ENCODE measurements at regions not wholly inside any gene's neighbourhood (a gene's known extent, or its start where the extent isn't known, plus 50 kb on each side); places are given as distances from the start of the nearest gene placed in this dataset.

- ATAC-seq (ENCODE audit: low read depth) = no peak
Measured at GRCh38 chr2:221216636-221217035, 355.5 kb downstream of the EPHA4 start.

GRCh38 chr2:221225752-221226151, 346.4 kb downstream of the EPHA4 start:
- no peak overlapping the region for H3K27ac Mint-ChIP-seq
- H3K4me1 Mint-ChIP-seq = no peaks in the 10 kb centered on the region
- no peaks in the 10 kb centered on the region for H3K27me3 Mint-ChIP-seq
- H3K4me3 Mint-ChIP-seq = no peak overlapping the region
- DNase-seq = no peak
- POLR2A ChIA-PET = no interaction called here
- ATAC-seq (ENCODE audit: low read depth) = no peak
- H3K36me3 Mint-ChIP-seq = no peaks in the 10 kb centered on the region
- no peaks in the 10 kb centered on the region for H3K9me3 Mint-ChIP-seq

More at GRCh38 chr2:221216636-221217035, 355.5 kb downstream of the EPHA4 start:
- no peak for DNase-seq
- Mint-ChIP-seq H3K4me3 (no peak overlapping the region), H3K27me3 (no peaks in the 10 kb centered on the region), H3K36me3 (no peaks in the 10 kb centered on the region), H3K27ac (no peak overlapping the region), H3K4me1 (no peaks in the 10 kb centered on the region), H3K9me3 (no peaks in the 10 kb centered on the region)
- POLR2A ChIA-PET = no interaction called here

DNA sequence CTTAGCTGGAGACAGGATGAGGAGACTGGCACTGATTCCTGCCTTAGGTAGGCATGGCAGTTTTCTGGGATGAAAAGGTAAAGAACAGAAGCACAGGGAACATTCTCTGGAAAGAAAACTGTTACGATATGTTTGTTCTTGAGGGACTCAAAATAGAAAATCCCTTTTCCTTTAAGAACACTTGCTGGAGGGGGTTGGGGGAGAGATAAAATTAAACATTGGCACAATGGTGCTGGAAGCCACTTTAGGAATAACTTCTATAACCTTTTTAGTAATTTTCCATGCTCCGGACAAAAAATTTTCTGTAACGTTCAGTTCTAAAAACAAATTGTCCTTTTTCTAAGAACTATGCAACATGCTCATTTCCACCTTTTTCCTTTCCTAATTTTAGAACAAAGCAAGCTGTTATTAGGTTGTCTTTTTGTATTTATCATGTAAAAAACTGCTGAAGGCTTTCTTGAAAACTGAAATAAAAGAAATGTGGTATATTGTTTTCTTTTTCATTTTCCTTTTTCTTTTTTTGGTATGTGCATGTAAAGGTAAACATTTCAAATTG, 343.8 kb downstream of the EPHA4 start:
- no peaks in the 10 kb centered on the region for H3K36me3 Mint-ChIP-seq
- POLR2A ChIA-PET = no interaction called here
- no peak for ATAC-seq (ENCODE audit: low read depth)
- DNase-seq = no peak
- no peaks in the 10 kb centered on the region for H3K9me3 Mint-ChIP-seq
- no peak overlapping the region for H3K27ac Mint-ChIP-seq
- no peaks in the 10 kb centered on the region for H3K4me1 Mint-ChIP-seq
- H3K27me3 Mint-ChIP-seq = no peaks in the 10 kb centered on the region
- H3K4me3 Mint-ChIP-seq = no peak overlapping the region

- no peaks in the 10 kb centered on the region for H3K9me3 Mint-ChIP-seq
- POLR2A ChIA-PET = no interaction called here
- H3K4me1 Mint-ChIP-seq = no peaks in the 10 kb centered on the region
- H3K4me3 Mint-ChIP-seq = no peak overlapping the region
- ATAC-seq (ENCODE audit: low read depth) = no peak
- no peak for DNase-seq
- H3K27ac Mint-ChIP-seq = no peak overlapping the region
- no peaks in the 10 kb centered on the region for H3K27me3 Mint-ChIP-seq
- no peaks in the 10 kb centered on the region for H3K36me3 Mint-ChIP-seq
Measured at GRCh38 chr2:221229099-221229498, 343.0 kb downstream of the EPHA4 start.

DNA sequence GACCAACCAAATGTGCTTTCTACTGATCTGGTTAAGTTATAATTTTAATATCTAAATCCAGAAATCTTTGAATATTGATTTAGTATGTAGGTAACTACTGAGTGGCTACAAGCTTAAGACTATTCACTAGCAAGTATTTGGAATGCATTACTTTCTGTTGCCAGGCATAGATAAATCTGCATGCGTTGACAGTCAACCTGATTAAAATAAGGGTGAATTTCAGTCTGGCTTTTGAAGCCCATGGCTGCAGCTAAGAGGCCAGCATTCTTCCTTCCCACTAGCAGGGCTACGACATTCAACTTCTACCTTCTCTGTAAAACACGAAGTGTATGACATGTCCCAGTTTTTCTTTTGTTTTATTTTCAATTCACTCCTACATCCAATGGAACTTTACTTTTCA, 340.6 kb downstream of the EPHA4 start:
- Mint-ChIP-seq H3K9me3 (no peaks in the 10 kb centered on the region), H3K4me1 (no peaks in the 10 kb centered on the region), H3K27ac (no peak overlapping the region), H3K27me3 (peaks cover 3% of the 10 kb centered on the region), H3K4me3 (no peak overlapping the region), H3K36me3 (no peaks in the 10 kb centered on the region)
- no peak for DNase-seq
- no peak for ATAC-seq (ENCODE audit: low read depth)
- POLR2A ChIA-PET = no interaction called here

GRCh38 chr2:221235941-221236340, 336.2 kb downstream of the EPHA4 start:
- H3K4me1 Mint-ChIP-seq = no peaks in the 10 kb centered on the region
- ATAC-seq (ENCODE audit: low read depth) = no peak

DNA sequence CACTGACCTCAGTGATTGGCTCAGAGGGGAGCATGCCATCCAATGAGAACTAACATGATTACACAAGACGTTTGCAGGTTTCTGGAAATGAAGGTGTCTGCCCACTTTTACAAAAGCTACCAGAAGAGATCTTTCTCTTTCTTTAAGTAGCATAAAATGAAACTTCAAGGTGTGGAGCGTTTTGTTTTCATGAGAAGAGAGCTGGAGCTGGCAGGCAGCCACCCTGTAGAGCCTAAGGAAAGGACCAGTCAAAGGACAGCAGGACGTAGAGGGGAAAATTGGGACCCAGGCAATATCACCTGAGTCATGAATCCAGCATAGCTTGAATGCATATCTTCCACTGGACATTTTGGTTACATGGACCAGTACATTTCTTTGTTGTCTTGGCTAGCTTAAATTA, 331.0 kb downstream of the EPHA4 start:
- Mint-ChIP-seq H3K27me3 (peaks cover 1% of the 10 kb centered on the region), H3K27ac (no peak overlapping the region), H3K4me3 (no peak overlapping the region), H3K4me1 (no peaks in the 10 kb centered on the region), H3K36me3 (no peaks in the 10 kb centered on the region), H3K9me3 (no peaks in the 10 kb centered on the region)
- DNase-seq = no peak
- ATAC-seq (ENCODE audit: low read depth) = no peak
- POLR2A ChIA-PET = no interaction called here

More at GRCh38 chr2:221235941-221236340, 336.2 kb downstream of the EPHA4 start:
- Mint-ChIP-seq H3K27me3 (peaks cover 5% of the 10 kb centered on the region), H3K27ac (no peak overlapping the region), H3K36me3 (no peaks in the 10 kb centered on the region), H3K4me3 (no peak overlapping the region), H3K9me3 (no peaks in the 10 kb centered on the region)
- no peak for DNase-seq
- POLR2A ChIA-PET = no interaction called here

- no peaks in the 10 kb centered on the region for H3K4me1 Mint-ChIP-seq
- H3K9me3 Mint-ChIP-seq = peaks cover 2% of the 10 kb centered on the region
- H3K27me3 Mint-ChIP-seq = no peaks in the 10 kb centered on the region
- no peak for ATAC-seq (ENCODE audit: low read depth)
- H3K36me3 Mint-ChIP-seq = no peaks in the 10 kb centered on the region
- no peak overlapping the region for H3K27ac Mint-ChIP-seq
- no peak for DNase-seq
- POLR2A ChIA-PET = no interaction called here
- H3K4me3 Mint-ChIP-seq = no peak overlapping the region
Measured at GRCh38 chr2:221243771-221244170, 328.3 kb downstream of the EPHA4 start.

- H3K9me3 Mint-ChIP-seq = peaks cover 2% of the 10 kb centered on the region
- no peaks in the 10 kb centered on the region for H3K27me3 Mint-ChIP-seq
- no peak for DNase-seq
- ATAC-seq (ENCODE audit: low read depth) = no peak
- no peak overlapping the region for H3K27ac Mint-ChIP-seq
- H3K4me1 Mint-ChIP-seq = no peaks in the 10 kb centered on the region
- POLR2A ChIA-PET = no interaction called here
- no peaks in the 10 kb centered on the region for H3K36me3 Mint-ChIP-seq
- H3K4me3 Mint-ChIP-seq = no peak overlapping the region
Measured at GRCh38 chr2:221245045-221245444, 327.1 kb downstream of the EPHA4 start.

DNA sequence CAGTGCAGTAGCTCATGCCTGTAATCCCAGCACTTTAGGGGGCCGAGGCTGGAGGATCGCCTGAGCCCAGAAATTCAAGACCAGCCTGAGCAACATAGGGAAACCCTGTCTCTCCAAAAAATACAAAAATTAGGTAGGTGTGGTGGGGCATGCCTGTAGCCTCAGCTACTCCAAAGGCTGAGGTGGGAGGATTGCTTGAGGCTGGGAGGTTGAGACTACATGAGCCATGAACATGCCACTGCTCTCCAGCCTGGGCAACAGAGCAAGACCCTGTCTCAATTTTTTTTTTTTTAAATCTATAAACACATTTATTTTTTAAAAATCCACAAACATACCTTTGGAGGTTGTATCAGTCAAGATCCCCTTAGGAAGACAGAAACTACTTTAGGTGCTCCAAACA, 326.3 kb downstream of the EPHA4 start:
- H3K4me1 Mint-ChIP-seq = no peaks in the 10 kb centered on the region
- DNase-seq (no peak), ATAC-seq (ENCODE audit: low read depth) (no peak)
- H3K27me3 Mint-ChIP-seq = no peaks in the 10 kb centered on the region
- no peak overlapping the region for H3K27ac Mint-ChIP-seq
- no peak overlapping the region for H3K4me3 Mint-ChIP-seq
- H3K9me3 Mint-ChIP-seq = peaks cover 2% of the 10 kb centered on the region
- POLR2A ChIA-PET = no interaction called here
- no peaks in the 10 kb centered on the region for H3K36me3 Mint-ChIP-seq

DNA sequence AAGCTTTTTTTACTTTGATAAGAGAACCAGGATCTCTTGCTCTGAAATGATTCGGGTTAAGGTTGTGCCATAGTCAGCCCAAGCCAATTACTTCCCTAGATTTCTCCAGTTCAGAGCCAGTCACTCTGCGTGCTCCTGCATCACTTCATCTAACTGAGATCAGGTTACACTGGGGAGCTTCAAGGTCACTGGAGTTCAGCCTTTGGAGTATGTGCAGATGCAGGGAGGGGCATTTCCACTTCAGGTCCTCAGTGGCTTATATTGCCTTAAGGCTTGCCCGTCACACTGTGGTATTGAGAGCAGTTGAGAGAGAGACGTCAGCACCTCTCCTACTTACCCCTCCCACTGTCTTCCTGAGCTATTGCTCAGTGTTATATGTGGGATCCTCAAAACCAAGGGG, 317.8 kb downstream of the EPHA4 start:
- POLR2A ChIA-PET = no interaction called here
- H3K36me3 Mint-ChIP-seq = no peaks in the 10 kb centered on the region
- H3K27ac Mint-ChIP-seq = no peak overlapping the region
- peaks cover 4% of the 10 kb centered on the region for H3K9me3 Mint-ChIP-seq
- H3K27me3 Mint-ChIP-seq = no peaks in the 10 kb centered on the region
- DNase-seq (no peak), ATAC-seq (ENCODE audit: low read depth) (no peak)
- no peaks in the 10 kb centered on the region for H3K4me1 Mint-ChIP-seq
- no peak overlapping the region for H3K4me3 Mint-ChIP-seq

GRCh38 chr2:221255862-221256261, 316.2 kb downstream of the EPHA4 start:
- no peak overlapping the region for H3K27ac Mint-ChIP-seq
- no peaks in the 10 kb centered on the region for H3K27me3 Mint-ChIP-seq
- DNase-seq (no peak), ATAC-seq (ENCODE audit: low read depth) (no peak)
- H3K4me1 Mint-ChIP-seq = no peaks in the 10 kb centered on the region
- POLR2A ChIA-PET = no interaction called here
- H3K4me3 Mint-ChIP-seq = no peak overlapping the region
- peaks cover 4% of the 10 kb centered on the region for H3K9me3 Mint-ChIP-seq
- H3K36me3 Mint-ChIP-seq = no peaks in the 10 kb centered on the region

GRCh38 chr2:221258464-221258863, 313.6 kb downstream of the EPHA4 start:
- Mint-ChIP-seq H3K4me3 (no peak overlapping the region), H3K36me3 (no peaks in the 10 kb centered on the region), H3K9me3 (peaks cover 4% of the 10 kb centered on the region), H3K27me3 (no peaks in the 10 kb centered on the region), H3K4me1 (no peaks in the 10 kb centered on the region), H3K27ac (no peak overlapping the region)
- ATAC-seq (ENCODE audit: low read depth) (no peak), DNase-seq (no peak)
- POLR2A ChIA-PET = no interaction called here

DNA sequence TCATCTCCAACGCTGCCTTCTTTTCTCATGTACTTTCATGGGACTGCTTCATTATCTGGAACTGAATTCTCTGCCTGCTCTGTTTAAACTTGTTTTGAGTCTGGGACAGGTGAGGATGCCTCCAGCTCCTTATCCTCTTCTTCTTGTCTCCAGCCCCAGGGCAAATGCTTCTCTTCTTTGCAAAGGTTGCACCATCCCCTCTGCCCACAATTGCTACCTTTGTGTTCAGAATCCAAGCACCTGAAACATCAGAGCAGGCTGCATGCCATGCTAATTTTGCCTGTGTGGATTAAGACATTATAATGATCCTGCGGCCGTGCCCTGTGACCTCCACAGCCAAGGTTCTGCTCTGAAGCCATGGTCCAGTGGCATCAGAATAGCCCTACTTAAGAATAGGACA, 309.5 kb downstream of the EPHA4 start:
- POLR2A ChIA-PET = no interaction called here
- ATAC-seq (ENCODE audit: low read depth) (no peak), DNase-seq (no peak)
- H3K4me1 Mint-ChIP-seq = no peaks in the 10 kb centered on the region
- no peak overlapping the region for H3K4me3 Mint-ChIP-seq
- H3K27me3 Mint-ChIP-seq = no peaks in the 10 kb centered on the region
- peaks cover 4% of the 10 kb centered on the region for H3K9me3 Mint-ChIP-seq
- H3K27ac Mint-ChIP-seq = no peak overlapping the region
- no peaks in the 10 kb centered on the region for H3K36me3 Mint-ChIP-seq

- DNase-seq = no peak
- no peaks in the 10 kb centered on the region for H3K36me3 Mint-ChIP-seq
- ATAC-seq (ENCODE audit: low read depth) = no peak
- peaks cover 4% of the 10 kb centered on the region for H3K9me3 Mint-ChIP-seq
- POLR2A ChIA-PET = no interaction called here
- no peaks in the 10 kb centered on the region for H3K4me1 Mint-ChIP-seq
- H3K27ac Mint-ChIP-seq = no peak overlapping the region
- no peak overlapping the region for H3K4me3 Mint-ChIP-seq
- H3K27me3 Mint-ChIP-seq = no peaks in the 10 kb centered on the region
Measured at GRCh38 chr2:221263573-221263972, 308.5 kb downstream of the EPHA4 start.
